K562 (cell line): ENCODE measurements at regions not wholly inside any gene's neighbourhood (a gene's known extent, or its start where the extent isn't known, plus 50 kb on each side); places are given as distances from the start of the nearest gene placed in this dataset.

Experiments
- ATAC-seq: fragments of 200-7000 bp; cut with Tn5 transposase; 3 replicates; pipeline ENCODE4 v1.9.1; 2020; ENCODE audit warnings: moderate library complexity
- BruUV-seq: library from RNA; stranded (reverse); fragments of 400-500 nt; replicated peaks from 2 replicates; lab custom pipeline; 2021; lab: Mats Ljungman, UMichigan
- CTCF ChIA-PET: fragments of 300-600 bp; formaldehyde crosslinking; extraction: SDS; loops from one replicate; lab custom pipeline; 2021; ENCODE audit warnings: low intra/inter-chr PET ratio; lab: Yijun Ruan, JAX
- POLR2A ChIA-PET: fragments of 300-600, 350-650 bp; sonication (Branson Sonifier 250); formaldehyde crosslinking; extraction: SDS; loops from one replicate; lab custom pipeline; 2021; ENCODE audit warnings: antibody characterized with exemption, inconsistent platforms; lab: Yijun Ruan, JAX
- DNase-seq, 4 experiments: peaks; one replicate each; pipeline versions ENCODE4 v3.0.0 to v3.0.0-alpha.2; 2011 to 2018; ENCODE audit warnings: low spot score in 3 of 4, mixed read lengths in 3 of 4; ENCODE audit errors: extremely low read depth in 1 of 4
- FAIRE-seq: peaks from 2 replicates; lab custom pipeline; 2011; peaks lifted over from hg19 to GRCh38; lab: Jason Lieb, UNC
- H2AFZ ChIP-seq: 2 replicates; pipeline ENCODE4 v1.6.0; 2011; ENCODE audit warnings: low read depth, low read length, control low read depth, inconsistent platforms
- H3K27ac ChIP-seq: fragments of 200-600 bp; 3 replicates; pipeline ENCODE4 v1.8.0; 2011; ENCODE audit warnings: low read depth, mild to moderate bottlenecking, control low read depth, inconsistent platforms, low read length, moderate library complexity, mixed read lengths; ENCODE audit errors: extremely low read depth
- H3K27me3 ChIP-seq, 2 experiments: fragments of 300-600 bp in 1 of 2; 2 replicates in 1 of 2; 3 replicates in 1 of 2; pipeline versions ENCODE4 v1.6.0 to v1.8.0; 2011; ENCODE audit warnings: inconsistent platforms in 2 of 2, low read length in 2 of 2, mild to moderate bottlenecking in 1 of 2, mixed read lengths in 1 of 2, moderate library complexity in 1 of 2; ENCODE audit not compliant: control insufficient read depth in 2 of 2, insufficient read depth in 2 of 2
- H3K36me3 ChIP-seq: fragments of 300-600 bp; 3 replicates; pipeline ENCODE4 v1.8.0; 2011; ENCODE audit warnings: mild to moderate bottlenecking, low read length, inconsistent platforms; ENCODE audit not compliant: control insufficient read depth, insufficient read depth
- H3K4me1 ChIP-seq, 2 experiments: fragments of 200-600 bp in 1 of 2; replicated peaks in 1 of 2; 2 replicates in 1 of 2; 3 replicates in 1 of 2; pipeline versions ENCODE4 v1.5.1 to v1.8.0; 2011; ENCODE audit warnings: inconsistent platforms in 2 of 2, low read length in 2 of 2, mild to moderate bottlenecking in 1 of 2, mixed read lengths in 1 of 2, moderate library complexity in 1 of 2; ENCODE audit not compliant: control insufficient read depth in 2 of 2, insufficient read depth in 2 of 2
- H3K4me2 ChIP-seq: 2 replicates; pipeline ENCODE4 v1.6.1; 2011; ENCODE audit warnings: low read length, control low read depth, inconsistent platforms, mixed read lengths; ENCODE audit not compliant: insufficient read depth
- H3K4me3 ChIP-seq: fragments of 200-600 bp; sonication (generic), shearing (Covaris generic); 2 replicates; pipeline ENCODE4 v1.5.1; 2016; ENCODE audit warnings: control low read depth, inconsistent platforms
- H3K79me2 ChIP-seq: fragments of 200-600 bp; 3 replicates; pipeline ENCODE4 v1.8.0; 2011; ENCODE audit warnings: low read length, inconsistent platforms; ENCODE audit not compliant: control insufficient read depth, insufficient read depth
- H3K9ac ChIP-seq, 2 experiments: 2 replicates each; pipeline versions ENCODE4 v1.6.0 to v1.6.1; 2011; ENCODE audit warnings: low read depth in 2 of 2, low read length in 2 of 2, control low read depth in 1 of 2, inconsistent platforms in 1 of 2, mild to moderate bottlenecking in 1 of 2, mixed read lengths in 1 of 2; ENCODE audit not compliant: insufficient read depth in 1 of 2
- H3K9me1 ChIP-seq: one replicate; pipeline ENCODE4 v1.6.0; 2011; ENCODE audit warnings: inconsistent platforms, mild to moderate bottlenecking, low read length, moderate library complexity; ENCODE audit not compliant: control insufficient read depth, insufficient read depth
- H3K9me3 ChIP-seq: replicated peaks from 2 replicates; pipeline ENCODE4 v1.5.1; 2011; ENCODE audit warnings: low read depth, low read length, inconsistent platforms; ENCODE audit not compliant: control insufficient read depth, insufficient read depth
- H4K20me1 ChIP-seq: replicated peaks from 2 replicates; pipeline ENCODE4 v1.6.1; 2011; ENCODE audit warnings: low read length, inconsistent platforms, mixed read lengths; ENCODE audit not compliant: control insufficient read depth, insufficient read depth
- MITF ChIP-seq: IDR thresholded peaks from 2 replicates; pipeline ENCODE4 v1.6.1; 2014; ENCODE audit warnings: antibody characterized with exemption
- MTA3 ChIP-seq: fragments of 450-650 bp; formaldehyde crosslinking; IDR thresholded peaks from 2 replicates; pipeline ENCODE4 v1.6.1; 2017; ENCODE audit warnings: mild to moderate bottlenecking, borderline replicate concordance
- PHF20 ChIP-seq: fragments of 450-650 bp; IDR thresholded peaks from 2 replicates; pipeline ENCODE4 v1.6.1; 2018; ENCODE audit not compliant: partially characterized antibody
- SREBF1 ChIP-seq: fragments of 150-350 bp; IDR thresholded peaks from 2 replicates; pipeline ENCODE4 v1.6.1; 2014; ENCODE audit warnings: antibody characterized with exemption, low read depth, low read length, borderline replicate concordance
- ZFP36 ChIP-seq: fragments of 150-350 bp; IDR thresholded peaks from 2 replicates; pipeline ENCODE4 v1.6.1; 2018; ENCODE audit warnings: low read length, low read depth; ENCODE audit not compliant: partially characterized antibody
- ZFX ChIP-seq: sonication (generic); formaldehyde crosslinking; IDR thresholded peaks from 2 replicates; pipeline ENCODE4 v1.8.0; 2022; ENCODE audit warnings: mild to moderate bottlenecking, missing genetic modification reagents, moderate library complexity
- ZNF347 ChIP-seq: fragments of 450-650 bp; formaldehyde crosslinking; IDR thresholded peaks from 2 replicates; pipeline ENCODE4 v1.4.0; 2020; ENCODE audit warnings: low read depth, mild to moderate bottlenecking, moderate library complexity
- WGBS: fragments of 100-300 bp; shearing (Covaris generic); methylation state at CpG from one replicate; pipeline ENCODE4 v1.1.6; 2016; ENCODE audit warnings: low coverage, mixed read lengths; ENCODE audit not compliant: insufficient coverage; ENCODE audit errors: missing lambda C conversion rate; 5-methylcytosine and 5-hydroxymethylcytosine counted together
- in situ Hi-C: fragments of 300-500 bp; cut with MboI; formaldehyde crosslinking; loops from 4 replicates; pipeline ENCODE4 v1.15.0; 2018; ENCODE audit warnings: inconsistent platforms, mixed read lengths
- intact Hi-C: fragments of 100-400 bp; cut with micrococcal nuclease; formaldehyde crosslinking; loops from 2 replicates; pipeline ENCODE4 v1.14.2; 2022

GRCh38 chr19:28324275-28325060 lies 888.5 kb downstream of the UQCRFS1 start:
- no peaks in the 10 kb centered on the region for H3K9me1 ChIP-seq
- H2AFZ ChIP-seq: no peak overlapping the region
- H3K27ac ChIP-seq: no peak overlapping the region
- H3K79me2 ChIP-seq: no peaks in the 10 kb centered on the region
- CTCF ChIA-PET: interaction anchor here (1.7 kb wide), 1 partner anchor 351 kb away, joined by 7 read pairs; no protein-coding TSS in a partner anchor
- intact Hi-C loops (loop anchor here (1.0 to 10.0 kb wide), 3 partner anchors 82 to 550 kb away; no protein-coding TSS in a partner anchor), in situ Hi-C loops (no loop called here)
- H3K36me3 ChIP-seq: no peaks in the 10 kb centered on the region
- FAIRE-seq (no peak), DNase-seq (no peak), ATAC-seq (no peak)
- no peaks in the 10 kb centered on the region for H3K27me3 ChIP-seq
- H3K9ac ChIP-seq: no peak overlapping the region
- 0% methylated on average over 5 of the region's 5 CpGs for whole genome bisulfite sequencing
- POLR2A ChIA-PET: interaction anchor here (0.7 kb wide), 1 partner anchor 10 kb away, joined by 3 read pairs; no protein-coding TSS in a partner anchor
- no peaks in the 10 kb centered on the region for H4K20me1 ChIP-seq
- H3K4me2 ChIP-seq: no peak overlapping the region
- no peaks in the 10 kb centered on the region for H3K9me3 ChIP-seq
- no TSS peak for BruUV-seq
- H3K4me3 ChIP-seq: no peak overlapping the region
- H3K4me1 ChIP-seq: no peaks in the 10 kb centered on the region
- TF ChIP-seq MTA3 (no peak), ZNF347 (no peak), MITF (no peak), PHF20 (no peak), SREBF1 (no peak), ZFP36 (no peak), ZFX (CRISPR knock-in tag) (no peak)
